GM12878 (cell line): ENCODE measurements at regions not wholly inside any gene's neighbourhood (a gene's known extent, or its start where the extent isn't known, plus 50 kb on each side); places are given as distances from the start of the nearest gene placed in this dataset.

Experiments
- ATAC-seq: fragments of 200-7000 bp; cut with Tn5 transposase; 3 replicates; pipeline ENCODE4 v1.9.1; 2020; ENCODE audit warnings: mild to moderate bottlenecking, moderate library complexity
- BruUV-seq: library from RNA; stranded (reverse); fragments of 400-500 nt; replicated peaks from 2 replicates; lab custom pipeline; 2021; lab: Mats Ljungman, UMichigan
- CTCF ChIA-PET: fragments of 300-600 bp; sonication (Branson Sonifier 250); formaldehyde crosslinking; extraction: SDS; loops from one replicate; lab custom pipeline; 2021; ENCODE audit warnings: inconsistent platforms; lab: Yijun Ruan, JAX
- POLR2A ChIA-PET: fragments of 350-600 bp; formaldehyde crosslinking; extraction: SDS; loops from one replicate; lab custom pipeline; 2021; ENCODE audit warnings: inconsistent platforms; lab: Charles Lee
- RAD21 ChIA-PET: fragments of 300-600 bp; sonication (Branson Sonifier 250); formaldehyde crosslinking; loops from one replicate; lab custom pipeline; 2023; ENCODE audit warnings: antibody characterized with exemption; ENCODE audit not compliant: unreplicated experiment; lab: Charles Lee
- SMC1A ChIA-PET: fragments of 300-600 bp; sonication (Branson Sonifier 250); formaldehyde crosslinking; loops from one replicate; lab custom pipeline; 2023; ENCODE audit not compliant: unreplicated experiment, uncharacterized antibody; lab: Charles Lee
- DNase-seq: peaks from one replicate; pipeline ENCODE4 v3.0.0-alpha.2; 2011; ENCODE audit warnings: low read depth, low spot score
- FAIRE-seq: peaks from 3 replicates; lab custom pipeline; 2011; peaks lifted over from hg19 to GRCh38; lab: Jason Lieb, UNC
- H2AFZ ChIP-seq: 2 replicates; pipeline ENCODE4 v1.6.0; 2011; ENCODE audit warnings: low read depth, low read length, control low read depth; ENCODE audit not compliant: control insufficient read depth
- H3K27ac ChIP-seq: 2 replicates; pipeline ENCODE4 v1.5.1; 2011; ENCODE audit warnings: control low read depth; ENCODE audit not compliant: control insufficient read depth, insufficient read depth
- H3K27me3 ChIP-seq, 2 experiments: replicated peaks in 1 of 2; 2 replicates each; pipeline versions ENCODE4 v1.6.0 to v1.6.1; 2011; ENCODE audit warnings: low read length in 1 of 2; ENCODE audit not compliant: control insufficient read depth in 2 of 2, insufficient read depth in 2 of 2
- H3K36me3 ChIP-seq, 2 experiments: 2 replicates each; pipeline ENCODE4 v1.5.1; 2011; ENCODE audit warnings: low read length in 1 of 2; ENCODE audit not compliant: control insufficient read depth in 2 of 2, insufficient read depth in 2 of 2
- H3K4me1 ChIP-seq: 2 replicates; pipeline ENCODE4 v1.6.1; 2011; ENCODE audit warnings: mild to moderate bottlenecking, low read length, moderate library complexity, mixed read lengths; ENCODE audit not compliant: control insufficient read depth, insufficient read depth
- H3K4me2 ChIP-seq: 2 replicates; pipeline ENCODE4 v1.6.0; 2011; ENCODE audit warnings: control low read depth; ENCODE audit not compliant: control insufficient read depth, insufficient read depth
- H3K4me3 ChIP-seq: fragments of 200-600 bp; sonication (generic); 2 replicates; pipeline ENCODE4 v1.5.1; 2016
- H3K79me2 ChIP-seq: 2 replicates; pipeline ENCODE4 v1.6.0; 2011; ENCODE audit warnings: low read length; ENCODE audit not compliant: control insufficient read depth, insufficient read depth
- H3K9ac ChIP-seq: 2 replicates; pipeline ENCODE4 v1.8.0; 2011; ENCODE audit warnings: low read length, control low read depth, mixed read lengths; ENCODE audit not compliant: control insufficient read depth, insufficient read depth
- H3K9me3 ChIP-seq: replicated peaks from 3 replicates; pipeline ENCODE4 v1.5.1; 2011; ENCODE audit warnings: mild to moderate bottlenecking, low read length; ENCODE audit not compliant: control insufficient read depth, insufficient read depth
- H4K20me1 ChIP-seq: 2 replicates; pipeline ENCODE4 v1.6.0; 2011; ENCODE audit not compliant: control insufficient read depth, insufficient read depth
- CEBPB ChIP-seq, 2 experiments: fragments of 150-350 bp in 1 of 2; IDR thresholded peaks; 2 replicates each; pipeline ENCODE4 v1.6.1; 2012 to 2014; ENCODE audit warnings: low read depth in 2 of 2, low read length in 2 of 2, borderline replicate concordance in 1 of 2, inconsistent platforms in 1 of 2
- CREB1 ChIP-seq: IDR thresholded peaks from 2 replicates; pipeline ENCODE4 v1.6.1; 2012; ENCODE audit warnings: low read depth, mild to moderate bottlenecking, inconsistent platforms
- HCFC1 ChIP-seq: fragments of 150-350 bp; IDR thresholded peaks from 2 replicates; pipeline ENCODE4 v1.6.1; 2014; ENCODE audit warnings: low read length
- JUNB ChIP-seq: IDR thresholded peaks from 2 replicates; pipeline ENCODE4 v1.6.1; 2016; ENCODE audit warnings: antibody characterized with exemption, mild to moderate bottlenecking
- MYB ChIP-seq: fragments of 150-350 bp; IDR thresholded peaks from 2 replicates; pipeline ENCODE4 v1.6.1; 2014; ENCODE audit warnings: mild to moderate bottlenecking, low read depth, low read length, borderline replicate concordance
- RCOR1 ChIP-seq: conservative IDR thresholded peaks from 2 replicates; pipeline ENCODE4 v1.6.1; 2012; ENCODE audit warnings: low read depth, low read length, improper control_type of control experiment
- ZNF207 ChIP-seq: fragments of 450-650 bp; IDR thresholded peaks from 2 replicates; pipeline ENCODE4 v1.6.1; 2014; ENCODE audit warnings: antibody characterized with exemption, mild to moderate bottlenecking, borderline replicate concordance
- ZNF274 ChIP-seq: IDR thresholded peaks from one replicate; pipeline ENCODE4 v1.8.0; 2011; ENCODE audit not compliant: insufficient read length, insufficient read depth
- WGBS: methylation state at CpG from one replicate; pipeline ENCODE4 v1.1.6; 2016; ENCODE audit warnings: low lambda C conversion rate; ENCODE audit not compliant: insufficient replicate concordance, insufficient coverage; ENCODE audit errors: missing lambda C conversion rate; 5-methylcytosine and 5-hydroxymethylcytosine counted together
- in situ Hi-C: fragments of 300-500 bp; cut with MboI; formaldehyde crosslinking; loops from 9 replicates; pipeline ENCODE4 v1.14.3; 2018; ENCODE audit warnings: mixed read lengths
- intact Hi-C: fragments of 100-400 bp; cut with micrococcal nuclease; formaldehyde crosslinking; loops from one replicate; pipeline ENCODE4 v1.14.2; 2022; ENCODE audit not compliant: unreplicated experiment
- TF ChIP-seq, protein P1 (sequence below): fragments of 450-650 bp; IDR thresholded peaks from 2 replicates; pipeline ENCODE4 v1.6.1; 2017; ENCODE audit warnings: mild to moderate bottlenecking
- TF ChIP-seq, protein P2 (sequence below): IDR thresholded peaks from 2 replicates; pipeline ENCODE4 v1.6.1; 2012; ENCODE audit warnings: low read depth, low read length, improper control_type of control experiment
- TF ChIP-seq, protein P3 (sequence below): IDR thresholded peaks from 2 replicates; pipeline ENCODE4 v1.6.1; 2011; ENCODE audit warnings: mild to moderate bottlenecking, low read depth, low read length, moderate library complexity; ENCODE audit not compliant: insufficient replicate concordance
- TF ChIP-seq, protein P4 (sequence below): IDR thresholded peaks from 2 replicates; pipeline ENCODE4 v1.6.1; 2012; ENCODE audit warnings: mild to moderate bottlenecking, low read depth, low read length

DNA sequence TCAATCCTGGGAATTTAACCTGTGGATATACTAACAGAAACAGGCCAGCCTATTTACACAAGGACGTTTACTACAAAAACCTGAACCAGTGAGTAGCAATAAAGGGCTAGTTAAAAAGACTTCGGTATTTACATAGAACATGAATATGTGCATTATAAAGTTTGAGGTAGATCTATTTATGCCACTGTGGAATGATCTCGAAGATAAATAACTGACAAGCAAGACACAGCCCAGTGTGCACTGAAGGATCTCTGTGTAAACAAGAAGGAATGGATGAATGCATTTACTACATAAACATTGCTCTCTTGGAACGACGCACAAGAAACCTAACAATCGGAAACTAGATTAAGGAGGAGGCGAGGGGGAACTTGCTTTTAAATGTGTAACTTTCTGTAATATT lies 132.0 kb upstream of the NSMCE3 start:
- no peak overlapping the region for H3K9ac ChIP-seq
- no peak overlapping the region for H3K4me3 ChIP-seq
- intact Hi-C loops (no loop called here), in situ Hi-C loops (no loop called here)
- H3K9me3 ChIP-seq: no peaks in the 10 kb centered on the region
- ChIA-PET POLR2A (no interaction called here), RAD21 (interaction anchor here (0.6 kb wide), 1 partner anchor 299 kb away, joined by 3 read pairs; no protein-coding TSS in a partner anchor), SMC1A (no interaction called here), CTCF (no interaction called here)
- H3K4me1 ChIP-seq: no peaks in the 10 kb centered on the region
- ATAC-seq (no peak), DNase-seq (no peak), FAIRE-seq (no peak)
- no peak overlapping the region for H3K27ac ChIP-seq
- no peak overlapping the region for H3K4me2 ChIP-seq
- TF ChIP-seq, protein P1, sequence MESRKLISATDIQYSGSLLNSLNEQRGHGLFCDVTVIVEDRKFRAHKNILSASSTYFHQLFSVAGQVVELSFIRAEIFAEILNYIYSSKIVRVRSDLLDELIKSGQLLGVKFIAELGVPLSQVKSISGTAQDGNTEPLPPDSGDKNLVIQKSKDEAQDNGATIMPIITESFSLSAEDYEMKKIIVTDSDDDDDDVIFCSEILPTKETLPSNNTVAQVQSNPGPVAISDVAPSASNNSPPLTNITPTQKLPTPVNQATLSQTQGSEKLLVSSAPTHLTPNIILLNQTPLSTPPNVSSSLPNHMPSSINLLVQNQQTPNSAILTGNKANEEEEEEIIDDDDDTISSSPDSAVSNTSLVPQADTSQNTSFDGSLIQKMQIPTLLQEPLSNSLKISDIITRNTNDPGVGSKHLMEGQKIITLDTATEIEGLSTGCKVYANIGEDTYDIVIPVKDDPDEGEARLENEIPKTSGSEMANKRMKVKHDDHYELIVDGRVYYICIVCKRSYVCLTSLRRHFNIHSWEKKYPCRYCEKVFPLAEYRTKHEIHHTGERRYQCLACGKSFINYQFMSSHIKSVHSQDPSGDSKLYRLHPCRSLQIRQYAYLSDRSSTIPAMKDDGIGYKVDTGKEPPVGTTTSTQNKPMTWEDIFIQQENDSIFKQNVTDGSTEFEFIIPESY: no peak
- TF ChIP-seq, protein P2, sequence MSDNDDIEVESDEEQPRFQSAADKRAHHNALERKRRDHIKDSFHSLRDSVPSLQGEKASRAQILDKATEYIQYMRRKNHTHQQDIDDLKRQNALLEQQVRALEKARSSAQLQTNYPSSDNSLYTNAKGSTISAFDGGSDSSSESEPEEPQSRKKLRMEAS: no peak
- no peak for TF ChIP-seq RCOR1
- no peak for TF ChIP-seq CREB1
- H3K27me3 ChIP-seq: no peaks in the 10 kb centered on the region
- 37% methylated on average over 7 of the region's 7 CpGs for WGBS
- H4K20me1 ChIP-seq: no peaks in the 10 kb centered on the region
- no peaks in the 10 kb centered on the region for H3K36me3 ChIP-seq
- no peaks in the 10 kb centered on the region for H3K79me2 ChIP-seq
- no TSS peak for BruUV-seq
- no peak overlapping the region for H2AFZ ChIP-seq

DNA sequence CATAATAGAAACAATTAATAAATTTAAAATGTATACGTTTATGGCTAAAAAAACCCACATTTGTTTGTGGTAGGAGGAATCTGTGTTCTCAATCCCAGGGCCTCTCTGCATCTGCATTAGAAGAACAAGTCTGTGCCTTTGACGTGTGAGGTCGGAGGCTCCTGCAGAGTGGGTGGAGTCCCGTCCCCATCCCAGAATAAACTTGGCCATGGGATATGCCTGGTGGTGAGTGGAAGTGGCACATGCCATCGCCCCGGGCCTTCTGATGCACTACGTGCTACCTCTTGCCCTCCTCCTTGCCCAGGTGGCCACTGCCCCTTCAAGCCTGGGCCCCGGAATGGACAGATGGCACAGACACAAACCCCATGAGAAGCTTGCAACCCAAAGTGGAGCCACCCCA lies 131.1 kb upstream of the NSMCE3 start:
- intact Hi-C loops (no loop called here), in situ Hi-C loops (no loop called here)
- H3K4me1 ChIP-seq: no peaks in the 10 kb centered on the region
- H3K27ac ChIP-seq: no peak overlapping the region
- ChIA-PET SMC1A (no interaction called here), CTCF (no interaction called here), RAD21 (no interaction called here), POLR2A (no interaction called here)
- H4K20me1 ChIP-seq: no peaks in the 10 kb centered on the region
- no peaks in the 10 kb centered on the region for H3K79me2 ChIP-seq
- BruUV-seq: no TSS peak
- no peak overlapping the region for H3K4me3 ChIP-seq
- no peak for FAIRE-seq
- no peaks in the 10 kb centered on the region for H3K9me3 ChIP-seq
- H3K9ac ChIP-seq: no peak overlapping the region
- no peak for ATAC-seq
- H3K36me3 ChIP-seq: no peaks in the 10 kb centered on the region
- WGBS: 57% methylated on average over 8 of the region's 8 CpGs
- H3K4me2 ChIP-seq: no peak overlapping the region
- no peak overlapping the region for H2AFZ ChIP-seq
- no peaks in the 10 kb centered on the region for H3K27me3 ChIP-seq
- no peak for DNase-seq
- TF ChIP-seq HCFC1 (no peak), JUNB (no peak), MYB (no peak), ZNF207 (no peak), CEBPB (IDR thresholded peaks at IDR 0.05; ENCODE audit: borderline replicate concordance in 1 of 2, low read depth in 2 of 2, low read length in 2 of 2) (no peak), ZNF274 (no peak), RCOR1 (no peak)
- TF ChIP-seq, protein P3, sequence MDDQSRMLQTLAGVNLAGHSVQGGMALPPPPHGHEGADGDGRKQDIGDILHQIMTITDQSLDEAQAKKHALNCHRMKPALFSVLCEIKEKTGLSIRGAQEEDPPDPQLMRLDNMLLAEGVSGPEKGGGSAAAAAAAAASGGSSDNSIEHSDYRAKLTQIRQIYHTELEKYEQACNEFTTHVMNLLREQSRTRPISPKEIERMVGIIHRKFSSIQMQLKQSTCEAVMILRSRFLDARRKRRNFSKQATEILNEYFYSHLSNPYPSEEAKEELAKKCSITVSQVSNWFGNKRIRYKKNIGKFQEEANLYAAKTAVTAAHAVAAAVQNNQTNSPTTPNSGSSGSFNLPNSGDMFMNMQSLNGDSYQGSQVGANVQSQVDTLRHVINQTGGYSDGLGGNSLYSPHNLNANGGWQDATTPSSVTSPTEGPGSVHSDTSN: no peak
- TF ChIP-seq, protein P4, sequence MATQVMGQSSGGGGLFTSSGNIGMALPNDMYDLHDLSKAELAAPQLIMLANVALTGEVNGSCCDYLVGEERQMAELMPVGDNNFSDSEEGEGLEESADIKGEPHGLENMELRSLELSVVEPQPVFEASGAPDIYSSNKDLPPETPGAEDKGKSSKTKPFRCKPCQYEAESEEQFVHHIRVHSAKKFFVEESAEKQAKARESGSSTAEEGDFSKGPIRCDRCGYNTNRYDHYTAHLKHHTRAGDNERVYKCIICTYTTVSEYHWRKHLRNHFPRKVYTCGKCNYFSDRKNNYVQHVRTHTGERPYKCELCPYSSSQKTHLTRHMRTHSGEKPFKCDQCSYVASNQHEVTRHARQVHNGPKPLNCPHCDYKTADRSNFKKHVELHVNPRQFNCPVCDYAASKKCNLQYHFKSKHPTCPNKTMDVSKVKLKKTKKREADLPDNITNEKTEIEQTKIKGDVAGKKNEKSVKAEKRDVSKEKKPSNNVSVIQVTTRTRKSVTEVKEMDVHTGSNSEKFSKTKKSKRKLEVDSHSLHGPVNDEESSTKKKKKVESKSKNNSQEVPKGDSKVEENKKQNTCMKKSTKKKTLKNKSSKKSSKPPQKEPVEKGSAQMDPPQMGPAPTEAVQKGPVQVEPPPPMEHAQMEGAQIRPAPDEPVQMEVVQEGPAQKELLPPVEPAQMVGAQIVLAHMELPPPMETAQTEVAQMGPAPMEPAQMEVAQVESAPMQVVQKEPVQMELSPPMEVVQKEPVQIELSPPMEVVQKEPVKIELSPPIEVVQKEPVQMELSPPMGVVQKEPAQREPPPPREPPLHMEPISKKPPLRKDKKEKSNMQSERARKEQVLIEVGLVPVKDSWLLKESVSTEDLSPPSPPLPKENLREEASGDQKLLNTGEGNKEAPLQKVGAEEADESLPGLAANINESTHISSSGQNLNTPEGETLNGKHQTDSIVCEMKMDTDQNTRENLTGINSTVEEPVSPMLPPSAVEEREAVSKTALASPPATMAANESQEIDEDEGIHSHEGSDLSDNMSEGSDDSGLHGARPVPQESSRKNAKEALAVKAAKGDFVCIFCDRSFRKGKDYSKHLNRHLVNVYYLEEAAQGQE: no peak
